H1 (cell line): ENCODE measurements at regions not wholly inside any gene's neighbourhood (a gene's known extent, or its start where the extent isn't known, plus 50 kb on each side); places are given as distances from the start of the nearest gene placed in this dataset.

Experiments
- CTCF ChIA-PET: fragments of 300-600 bp; sonication (Branson Sonifier 250); formaldehyde crosslinking; loops from one replicate; lab custom pipeline; 2021; ENCODE audit not compliant: partially characterized antibody; lab: Charles Lee
- POLR2A ChIA-PET: fragments of 300-600 bp; sonication (Branson Sonifier 250); formaldehyde crosslinking; loops from one replicate; lab custom pipeline; 2021; ENCODE audit warnings: inconsistent platforms; ENCODE audit not compliant: partially characterized antibody; lab: Charles Lee
- DNase-seq, 2 experiments: peaks; one replicate each; pipeline versions ENCODE4 v3.0.0 to v3.0.0-alpha.2; 2010 to 2022; ENCODE audit warnings: low spot score in 2 of 2, low read depth in 1 of 2, mixed read lengths in 1 of 2
- FAIRE-seq: peaks from 2 replicates; lab custom pipeline; 2011; peaks lifted over from hg19 to GRCh38; lab: Jason Lieb, UNC
- H2AFZ ChIP-seq: 2 replicates; pipeline ENCODE4 v1.8.1; 2012; ENCODE audit warnings: low read length, inconsistent platforms
- H2AK5ac ChIP-seq: 2 replicates; pipeline ENCODE4 v1.6.1; 2013; ENCODE audit warnings: low read depth, low read length
- H2BK120ac ChIP-seq: replicated peaks from 2 replicates; pipeline ENCODE3; 2013; ENCODE audit warnings: low read depth, low read length, inconsistent platforms
- H2BK12ac ChIP-seq: 2 replicates; pipeline ENCODE4 v1.6.1; 2013; ENCODE audit warnings: low read depth, low read length
- H2BK15ac ChIP-seq: 2 replicates; pipeline ENCODE4 v1.6.1; 2013; ENCODE audit warnings: low read length
- H2BK20ac ChIP-seq: 2 replicates; pipeline ENCODE4 v1.6.1; 2013; ENCODE audit warnings: low read length
- H2BK5ac ChIP-seq: 2 replicates; pipeline ENCODE4 v1.6.1; 2013; ENCODE audit warnings: low read depth, low read length
- H3K14ac ChIP-seq: 2 replicates; pipeline ENCODE4 v1.6.1; 2013; ENCODE audit warnings: inconsistent platforms; ENCODE audit not compliant: insufficient read length
- H3K18ac ChIP-seq: 2 replicates; pipeline ENCODE4 v1.6.1; 2013; ENCODE audit warnings: low read length; ENCODE audit errors: extremely low read depth
- H3K23ac ChIP-seq: 2 replicates; pipeline ENCODE4 v1.6.1; 2013; ENCODE audit warnings: inconsistent platforms; ENCODE audit not compliant: insufficient read length
- H3K23me2 ChIP-seq: 2 replicates; pipeline ENCODE4 v1.6.1; 2013; ENCODE audit warnings: low read depth, low read length
- H3K27ac ChIP-seq: 2 replicates; pipeline ENCODE4 v1.6.1; 2011; ENCODE audit warnings: low read depth, low read length, inconsistent platforms
- H3K27me3 ChIP-seq, 4 experiments: replicated peaks in 1 of 4; 1 replicate in 1 of 4; 2 replicates in 3 of 4; pipeline versions ENCODE4 v1.6.1 to v1.8.1; 2011 to 2013; ENCODE audit warnings: low read length in 3 of 4, mild to moderate bottlenecking in 3 of 4, inconsistent platforms in 2 of 4, mixed read lengths in 2 of 4, moderate library complexity in 1 of 4; ENCODE audit not compliant: control insufficient read depth in 3 of 4, insufficient read depth in 3 of 4; ENCODE audit errors: extremely low read depth in 1 of 4
- H3K36me3 ChIP-seq, 4 experiments: 2 replicates each; pipeline versions ENCODE4 v1.6.1 to v1.8.1; 2011 to 2013; ENCODE audit warnings: mild to moderate bottlenecking in 4 of 4, low read length in 3 of 4, moderate library complexity in 2 of 4, control low read depth in 1 of 4, inconsistent platforms in 1 of 4; ENCODE audit not compliant: insufficient read depth in 4 of 4, control insufficient read depth in 2 of 4
- H3K4ac ChIP-seq: replicated peaks from 2 replicates; pipeline ENCODE3; 2013; ENCODE audit warnings: low read length, low read depth, mixed read lengths, inconsistent platforms; ENCODE audit not compliant: insufficient read length
- H3K4me1 ChIP-seq, 4 experiments: replicated peaks in 1 of 4; 1 replicate in 1 of 4; 2 replicates in 3 of 4; pipeline versions ENCODE4 v1.6.1 to v1.8.1; 2011 to 2013; ENCODE audit warnings: low read length in 3 of 4, inconsistent platforms in 2 of 4, mixed read lengths in 1 of 4; ENCODE audit not compliant: insufficient read depth in 4 of 4, control insufficient read depth in 3 of 4
- H3K4me2 ChIP-seq, 2 experiments: 2 replicates each; pipeline versions ENCODE4 v1.6.1 to v1.8.1; 2011 to 2013; ENCODE audit warnings: low read depth in 2 of 2, low read length in 2 of 2, control low read depth in 1 of 2, inconsistent platforms in 1 of 2, mild to moderate bottlenecking in 1 of 2; ENCODE audit not compliant: insufficient read depth in 1 of 2
- H3K4me3 ChIP-seq, 4 experiments: fragments of 200-600, 300-600 bp in 1 of 4; sonication (generic), shearing (Covaris generic), sonication (Bioruptor Twin) in 1 of 4; 2 replicates each; pipeline versions ENCODE4 v1.5.1 to v1.8.1; 2011 to 2016; ENCODE audit warnings: low read length in 4 of 4, low read depth in 3 of 4, control low read depth in 2 of 4, inconsistent platforms in 2 of 4, mild to moderate bottlenecking in 2 of 4, mixed read lengths in 1 of 4, moderate library complexity in 1 of 4; ENCODE audit not compliant: insufficient read depth in 2 of 4; ENCODE audit errors: extremely low read depth in 1 of 4
- H3K56ac ChIP-seq: replicated peaks from 2 replicates; pipeline ENCODE3; 2013; ENCODE audit warnings: low read depth, mild to moderate bottlenecking, mixed read lengths, low read length, inconsistent platforms; ENCODE audit not compliant: insufficient read length
- H3K79me1 ChIP-seq: 2 replicates; pipeline ENCODE4 v1.6.1; 2013; ENCODE audit warnings: low read depth, low read length, control low read depth
- H3K79me2 ChIP-seq, 2 experiments: 2 replicates each; pipeline versions ENCODE4 v1.6.1 to v1.8.1; 2012 to 2013; ENCODE audit warnings: low read length in 2 of 2, mild to moderate bottlenecking in 2 of 2, inconsistent platforms in 1 of 2; ENCODE audit not compliant: insufficient read depth in 2 of 2, control insufficient read depth in 1 of 2
- H3K9ac ChIP-seq, 4 experiments: replicated peaks in 1 of 4; 1 replicate in 1 of 4; 2 replicates in 3 of 4; pipeline versions ENCODE4 v1.6.1 to v1.8.1; 2011 to 2013; ENCODE audit warnings: low read depth in 3 of 4, low read length in 3 of 4, control low read depth in 2 of 4, mild to moderate bottlenecking in 2 of 4, moderate library complexity in 2 of 4, inconsistent platforms in 1 of 4; ENCODE audit errors: extremely low read depth in 1 of 4
- H3K9me3 ChIP-seq, 2 experiments: 2 replicates each; pipeline versions ENCODE4 v1.6.1 to v1.8.1; 2012 to 2013; ENCODE audit warnings: mild to moderate bottlenecking in 2 of 2, moderate library complexity in 2 of 2, control low read depth in 1 of 2, inconsistent platforms in 1 of 2, low read depth in 1 of 2, low read length in 1 of 2, mixed read lengths in 1 of 2; ENCODE audit not compliant: insufficient read depth in 2 of 2
- H4K20me1 ChIP-seq, 2 experiments: replicated peaks in 1 of 2; 2 replicates each; pipeline versions ENCODE3 to v1.8.1; 2011 to 2013; ENCODE audit warnings: inconsistent platforms in 2 of 2, low read length in 2 of 2, mild to moderate bottlenecking in 1 of 2; ENCODE audit not compliant: insufficient read depth in 2 of 2, control insufficient read depth in 1 of 2
- H4K5ac ChIP-seq: 2 replicates; pipeline ENCODE4 v1.6.1; 2013; ENCODE audit warnings: low read length, low read depth, mixed read lengths, inconsistent platforms; ENCODE audit not compliant: insufficient read length
- H4K8ac ChIP-seq: 2 replicates; pipeline ENCODE4 v1.8.0; 2013; ENCODE audit warnings: mild to moderate bottlenecking, moderate library complexity, low read length, inconsistent platforms; ENCODE audit not compliant: insufficient read depth; ENCODE audit errors: extremely low read depth
- H4K91ac ChIP-seq: replicated peaks from 2 replicates; pipeline ENCODE3; 2013; ENCODE audit warnings: low read length, mixed read lengths, inconsistent platforms; ENCODE audit not compliant: insufficient read length
- POLR2AphosphoS5 ChIP-seq: IDR thresholded peaks from 2 replicates; pipeline ENCODE4 v1.6.1; 2011; ENCODE audit warnings: low read depth, low read length
- RNF2 ChIP-seq: fragments of 200-900, 300-1000 bp; sonication (generic); IDR thresholded peaks from 2 replicates; pipeline ENCODE4 v1.7.1; 2016; ENCODE audit warnings: borderline replicate concordance, low read depth, mild to moderate bottlenecking, antibody characterized with exemption, low read length; ENCODE audit not compliant: poor library complexity, severe bottlenecking; ENCODE audit errors: missing control alignments
- WGBS, 2 experiments: shearing (Covaris generic) in 1 of 2; methylation state at CpG; one replicate each; pipeline versions ENCODE4 v1.1.6 to v1.1.7; 2013 to 2015; ENCODE audit warnings: low lambda C conversion rate in 2 of 2, mixed read lengths in 2 of 2, inconsistent platforms in 1 of 2, low coverage in 1 of 2, missing lambda C conversion rate in 1 of 2; ENCODE audit not compliant: insufficient replicate concordance in 2 of 2, insufficient coverage in 1 of 2, insufficient read length in 1 of 2; ENCODE audit errors: extremely low coverage in 1 of 2, missing lambda C conversion rate in 1 of 2; 5-methylcytosine and 5-hydroxymethylcytosine counted together

GRCh38 chr2:238562446-238562845, 135.7 kb downstream of the ASB1 start:
- H2AFZ ChIP-seq: no peak overlapping the region
- H3K9ac ChIP-seq: no peak overlapping the region
- ChIA-PET CTCF (no interaction called here), POLR2A (no interaction called here)
- no peak overlapping the region for H3K14ac ChIP-seq
- no peak overlapping the region for H2BK5ac ChIP-seq
- H3K9me3 ChIP-seq: no peaks in the 10 kb centered on the region
- H3K4ac ChIP-seq: no peak overlapping the region
- H2BK15ac ChIP-seq: no peak overlapping the region
- H2BK20ac ChIP-seq: no peak overlapping the region
- no peak overlapping the region for H4K91ac ChIP-seq
- H3K18ac ChIP-seq: no peak overlapping the region
- H3K4me3 ChIP-seq: no peak overlapping the region
- H3K4me1 ChIP-seq: no peaks in the 10 kb centered on the region
- no peak for FAIRE-seq
- H2AK5ac ChIP-seq: no peak overlapping the region
- no peaks in the 10 kb centered on the region for H3K36me3 ChIP-seq
- WGBS, 2 experiments: 76% methylated on average over 8 of the region's 8 CpGs; no CpG with 5 or more reads in 1 of the 2 experiments
- H3K56ac ChIP-seq: no peak overlapping the region
- H2BK12ac ChIP-seq: no peak overlapping the region
- no peak overlapping the region for H3K23ac ChIP-seq
- no peak overlapping the region for H3K27ac ChIP-seq
- TF ChIP-seq POLR2AphosphoS5 (no peak), RNF2 (no peak)
- H4K5ac ChIP-seq: no peak overlapping the region
- H3K27me3 ChIP-seq: no peaks in the 10 kb centered on the region
- no peak for DNase-seq
- H3K4me2 ChIP-seq: no peak overlapping the region
- no peak overlapping the region for H2BK120ac ChIP-seq
- no peaks in the 10 kb centered on the region for H4K20me1 ChIP-seq
- H3K79me1 ChIP-seq: no peaks in the 10 kb centered on the region
- H3K79me2 ChIP-seq: no peaks in the 10 kb centered on the region
- H3K23me2 ChIP-seq: no peaks in the 10 kb centered on the region
- H4K8ac ChIP-seq: no peak overlapping the region
